ENCODE measurements at regions not wholly inside any gene's neighbourhood (a gene's known extent, or its start where the extent isn't known, plus 50 kb on each side); places are given as distances from the start of the nearest gene placed in this dataset.

DNA sequence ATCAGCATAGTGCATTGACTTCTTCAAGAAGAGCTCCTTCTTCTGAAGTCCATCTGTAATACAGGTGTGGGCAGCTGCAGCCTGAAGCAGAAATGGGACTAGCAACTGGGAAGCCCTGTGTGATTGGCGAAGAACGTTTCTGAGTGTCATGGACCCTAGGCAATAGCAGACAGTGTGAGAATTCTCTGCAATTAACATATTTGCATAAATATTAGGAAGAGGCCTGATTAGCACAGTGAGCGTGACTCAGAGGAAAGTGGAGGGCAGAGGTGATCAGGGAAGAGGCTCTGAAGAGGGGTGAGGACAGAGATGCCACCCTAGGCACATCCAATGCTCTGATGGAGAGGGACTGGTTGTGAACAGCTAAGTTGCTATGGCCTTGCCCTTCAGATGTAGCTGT, 171.2 kb upstream of the ZBED5 start:
- TF ChIP-seq TEAD4 (CRISPR knock-in tag; IDR thresholded peaks at IDR 0.05) (no peak), CREB1 (CRISPR knock-in tag; IDR thresholded peaks at IDR 0.05) (no peak), ZNF232 (CRISPR knock-in tag; IDR thresholded peaks at IDR 0.05) (no peak)
- TF ChIP-seq, protein P1, sequence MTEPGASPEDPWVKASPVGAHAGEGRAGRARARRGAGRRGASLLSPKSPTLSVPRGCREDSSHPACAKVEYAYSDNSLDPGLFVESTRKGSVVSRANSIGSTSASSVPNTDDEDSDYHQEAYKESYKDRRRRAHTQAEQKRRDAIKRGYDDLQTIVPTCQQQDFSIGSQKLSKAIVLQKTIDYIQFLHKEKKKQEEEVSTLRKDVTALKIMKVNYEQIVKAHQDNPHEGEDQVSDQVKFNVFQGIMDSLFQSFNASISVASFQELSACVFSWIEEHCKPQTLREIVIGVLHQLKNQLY (CRISPR knock-in tag; IDR thresholded peaks at IDR 0.05), result no peak
